Thyroid gland (tissue), 4 donors: ENCODE measurements at regions not wholly inside any gene's neighbourhood (a gene's known extent, or its start where the extent isn't known, plus 50 kb on each side); places are given as distances from the start of the nearest gene placed in this dataset.

Source experiments
- CTCF ChIP-seq, 6 experiments: fragments of 200-600 bp in 3 of 6; fragments of 450-650 bp in 3 of 6; sonication (generic) in 3 of 6; IDR thresholded peaks; one replicate each; pipeline ENCODE4 v1.5.1; 2016 to 2019; ENCODE audit warnings: antibody characterized with exemption in 6 of 6, mild to moderate bottlenecking in 2 of 6, inconsistent platforms in 1 of 6, moderate library complexity in 1 of 6
- POLR2A ChIP-seq, 2 donors: fragments of 450-650 bp; IDR thresholded peaks; one replicate each; pipeline ENCODE4 v1.6.1; 2017; ENCODE audit warnings: antibody characterized with exemption in 2 of 2, mild to moderate bottlenecking in 2 of 2, moderate library complexity in 1 of 2

- TF ChIP-seq CTCF (IDR thresholded peaks at IDR 0.05) (no peak), POLR2A (IDR thresholded peaks at IDR 0.05) (no peak)
Observed at GRCh38 chr2:212902421-212902820, 249.0 kb downstream of the IKZF2 start.
